SK-N-MC (cell line): ENCODE measurements at regions not wholly inside any gene's neighbourhood (a gene's known extent, or its start where the extent isn't known, plus 50 kb on each side); places are given as distances from the start of the nearest gene placed in this dataset.

Experiments
- DNase-seq: peaks from one replicate; pipeline ENCODE4 v3.0.0-alpha.2; 2011; ENCODE audit warnings: low read depth, low spot score
- H3K27ac ChIP-seq: fragments of 200-600 bp; sonication (generic); 2 replicates; pipeline ENCODE4 v1.5.1; 2016; ENCODE audit warnings: mixed run types
- H3K36me3 ChIP-seq: fragments of 200-600 bp; sonication (generic); 2 replicates; pipeline ENCODE4 v1.6.1; 2017; ENCODE audit warnings: antibody characterized with exemption, low read length, mixed read lengths; ENCODE audit not compliant: insufficient read depth
- H3K4me3 ChIP-seq: fragments of 200-600 bp; sonication (generic); 2 replicates; pipeline ENCODE4 v1.5.1; 2016
- H3K9ac ChIP-seq: fragments of 200-600 bp; sonication (generic); 2 replicates; pipeline ENCODE4 v1.8.0; 2017; ENCODE audit warnings: mixed run types, mixed read lengths; ENCODE audit not compliant: insufficient read length
- H3K9me3 ChIP-seq: fragments of 200-600 bp; sonication (generic); 2 replicates; pipeline ENCODE4 v1.6.1; 2017; ENCODE audit warnings: low read depth, mild to moderate bottlenecking, antibody characterized with exemption, low read length, moderate library complexity, mixed read lengths
- EZH2 ChIP-seq: fragments of 200-600 bp; sonication (generic); IDR thresholded peaks from one replicate; pipeline ENCODE4 v1.6.1; 2017; ENCODE audit warnings: antibody characterized with exemption
- FOXP2 ChIP-seq: optimal IDR thresholded peaks from 2 replicates; pipeline ENCODE3; 2011; ENCODE audit warnings: mild to moderate bottlenecking, moderate library complexity; ENCODE audit not compliant: insufficient read depth; ENCODE audit errors: extremely low read length, control extremely low read depth
- POLR2AphosphoS5 ChIP-seq: IDR thresholded peaks from 2 replicates; pipeline ENCODE4 v1.6.1; 2012; ENCODE audit warnings: mild to moderate bottlenecking, low read depth, low read length, borderline replicate concordance

GRCh38 chr6:10048370-10049297, 366.2 kb downstream of the TFAP2A start:
- TF ChIP-seq EZH2 (no peak), POLR2AphosphoS5 (no peak), FOXP2 (no peak)
- H3K9me3 ChIP-seq = no peaks in the 10 kb centered on the region; the same call in 1 of the 2 replicates
- H3K4me3 ChIP-seq = no peak overlapping the region
- no peak overlapping the region for H3K9ac ChIP-seq
- no peak overlapping the region for H3K27ac ChIP-seq
- H3K36me3 ChIP-seq = no peaks in the 10 kb centered on the region
- no peak for DNase-seq

GRCh38 chr6:10042280-10042679, 372.6 kb downstream of the TFAP2A start:
- TF ChIP-seq FOXP2 (no peak), EZH2 (no peak), POLR2AphosphoS5 (no peak)
- H3K9me3 ChIP-seq = no peaks in the 10 kb centered on the region
- H3K36me3 ChIP-seq = no peaks in the 10 kb centered on the region
- H3K4me3 ChIP-seq = no peak overlapping the region
- DNase-seq = no peak
- H3K9ac ChIP-seq = no peak overlapping the region
- H3K27ac ChIP-seq = no peak overlapping the region

- Histone ChIP-seq H3K9ac (no peak overlapping the region), H3K36me3 (no peaks in the 10 kb centered on the region), H3K9me3 (no peaks in the 10 kb centered on the region), H3K27ac (no peak overlapping the region), H3K4me3 (no peak overlapping the region)
- TF ChIP-seq FOXP2 (no peak), EZH2 (no peak), POLR2AphosphoS5 (no peak)
- no peak for DNase-seq
Measured at GRCh38 chr6:10033223-10033829, 381.5 kb downstream of the TFAP2A start.

- TF ChIP-seq FOXP2 = no peak
- no peak for TF ChIP-seq EZH2
- TF ChIP-seq POLR2AphosphoS5 = no peak
Measured at GRCh38 chr6:10031617-10032016, 383.3 kb downstream of the TFAP2A start.

GRCh38 chr6:10030942-10031537, 383.8 kb downstream of the TFAP2A start:
- no peak overlapping the region for H3K27ac ChIP-seq
- DNase-seq = no peak

More at GRCh38 chr6:10031617-10032016, 383.3 kb downstream of the TFAP2A start:
- Histone ChIP-seq H3K27ac (no peak overlapping the region), H3K9ac (no peak overlapping the region), H3K9me3 (no peaks in the 10 kb centered on the region), H3K36me3 (no peaks in the 10 kb centered on the region), H3K4me3 (no peak overlapping the region)
- no peak for DNase-seq

GRCh38 chr6:10028222-10028621, 386.7 kb downstream of the TFAP2A start:
- TF ChIP-seq EZH2 (no peak), POLR2AphosphoS5 (no peak), FOXP2 (no peak)
- Histone ChIP-seq H3K27ac (no peak overlapping the region), H3K4me3 (no peak overlapping the region), H3K9ac (no peak overlapping the region), H3K9me3 (no peaks in the 10 kb centered on the region), H3K36me3 (no peaks in the 10 kb centered on the region)
- no peak for DNase-seq

More at GRCh38 chr6:10030942-10031537, 383.8 kb downstream of the TFAP2A start:
- TF ChIP-seq FOXP2 (no peak), POLR2AphosphoS5 (no peak), EZH2 (no peak)
- H3K4me3 ChIP-seq = no peak overlapping the region
- H3K9ac ChIP-seq = no peak overlapping the region
- H3K36me3 ChIP-seq = no peaks in the 10 kb centered on the region
- H3K9me3 ChIP-seq = no peaks in the 10 kb centered on the region

- no peak overlapping the region for H3K27ac ChIP-seq
- no peak overlapping the region for H3K9ac ChIP-seq
- DNase-seq = no peak
- TF ChIP-seq FOXP2 (no peak), EZH2 (no peak), POLR2AphosphoS5 (no peak)
- no peaks in the 10 kb centered on the region for H3K9me3 ChIP-seq
- no peaks in the 10 kb centered on the region for H3K36me3 ChIP-seq
- no peak overlapping the region for H3K4me3 ChIP-seq
Measured at GRCh38 chr6:10019851-10020250, 395.0 kb downstream of the TFAP2A start.

GRCh38 chr6:10014557-10014956, 400.3 kb downstream of the TFAP2A start:
- no peaks in the 10 kb centered on the region for H3K36me3 ChIP-seq
- no peak overlapping the region for H3K9ac ChIP-seq
- TF ChIP-seq FOXP2 (no peak), EZH2 (no peak), POLR2AphosphoS5 (no peak)
- no peak overlapping the region for H3K4me3 ChIP-seq
- no peaks in the 10 kb centered on the region for H3K9me3 ChIP-seq
- H3K27ac ChIP-seq = no peak overlapping the region
- no peak for DNase-seq

- no peak for TF ChIP-seq EZH2
- TF ChIP-seq POLR2AphosphoS5 = no peak
- no peak for TF ChIP-seq FOXP2
- no peak overlapping the region for H3K9ac ChIP-seq
- no peaks in the 10 kb centered on the region for H3K9me3 ChIP-seq
- no peaks in the 10 kb centered on the region for H3K36me3 ChIP-seq
- peak; percentile 53 for DNase-seq
- 0 out of 2 replicates have a peak overlapping the region, but pooled peaks have one; percentile 2 for H3K27ac ChIP-seq
- no peak overlapping the region for H3K4me3 ChIP-seq
Measured at GRCh38 chr6:10000551-10000950, 414.3 kb downstream of the TFAP2A start.
